ENCODE measurements at regions not wholly inside any gene's neighbourhood (a gene's known extent, or its start where the extent isn't known, plus 50 kb on each side); places are given as distances from the start of the nearest gene placed in this dataset.

GRCh38 chr10:10788761-10789160 is 228.9 kb upstream of the CELF2 start:
- no peak for TF ChIP-seq EZH2phosphoT487 (IDR thresholded peaks at IDR 0.05; ENCODE audit: insufficient read depth, low read depth)
- TF ChIP-seq EZH2 (IDR thresholded peaks at IDR 0.05; ENCODE audit: insufficient read depth, poor library complexity, severe bottlenecking) = no peak
